ENCODE measurements at regions not wholly inside any gene's neighbourhood (a gene's known extent, or its start where the extent isn't known, plus 50 kb on each side); places are given as distances from the start of the nearest gene placed in this dataset.

- FAIRE-seq = peak; percentile 45
Observed at GRCh38 chr10:120313715-120314114, 143.3 kb upstream of the PLPP4 start.

- FAIRE-seq = no peak
Observed at GRCh38 chr10:120314442-120314841, 142.6 kb upstream of the PLPP4 start.

GRCh38 chr10:120318862-120319261 lies 138.2 kb upstream of the PLPP4 start:
- FAIRE-seq = no peak

GRCh38 chr10:120327675-120328074 lies 129.4 kb upstream of the PLPP4 start:
- FAIRE-seq = no peak

- no peak for FAIRE-seq
Observed at GRCh38 chr10:120328647-120329046, 128.4 kb upstream of the PLPP4 start.

GRCh38 chr10:120335553-120335952 lies 121.5 kb upstream of the PLPP4 start:
- no peak for FAIRE-seq

- FAIRE-seq = no peak
Observed at GRCh38 chr10:120336306-120336910, 120.6 kb upstream of the PLPP4 start.

GRCh38 chr10:120336911-120337540 lies 120.0 kb upstream of the PLPP4 start:
- peak; percentile 50 for FAIRE-seq

- no peak for FAIRE-seq
Observed at GRCh38 chr10:120342115-120342714, 114.8 kb upstream of the PLPP4 start.

- no peak for FAIRE-seq
Observed at GRCh38 chr10:120345186-120345585, 111.8 kb upstream of the PLPP4 start.

- FAIRE-seq = no peak
Observed at GRCh38 chr10:120347644-120348043, 109.4 kb upstream of the PLPP4 start.

- FAIRE-seq = no peak
Observed at GRCh38 chr10:120349069-120349468, 108.0 kb upstream of the PLPP4 start.

GRCh38 chr10:120355425-120355824 lies 101.6 kb upstream of the PLPP4 start:
- FAIRE-seq = no peak

- FAIRE-seq = no peak
Observed at GRCh38 chr10:120360571-120360970, 96.5 kb upstream of the PLPP4 start.

GRCh38 chr10:120365872-120366271 lies 91.2 kb upstream of the PLPP4 start:
- FAIRE-seq = no peak

GRCh38 chr10:120367341-120367740 lies 89.7 kb upstream of the PLPP4 start:
- FAIRE-seq = no peak

GRCh38 chr10:120368338-120368737 lies 88.7 kb upstream of the PLPP4 start:
- FAIRE-seq = no peak

GRCh38 chr10:120368927-120369326 lies 88.1 kb upstream of the PLPP4 start:
- FAIRE-seq = no peak

GRCh38 chr10:120369856-120370276 lies 87.2 kb upstream of the PLPP4 start:
- FAIRE-seq = no peak

GRCh38 chr10:120371856-120372255 lies 85.2 kb upstream of the PLPP4 start:
- no peak for FAIRE-seq

- FAIRE-seq = no peak
Observed at GRCh38 chr10:120372917-120373316, 84.1 kb upstream of the PLPP4 start.

- FAIRE-seq = no peak
Observed at GRCh38 chr10:120375666-120376065, 81.4 kb upstream of the PLPP4 start.

- FAIRE-seq = no peak
Observed at GRCh38 chr10:120381931-120382330, 75.1 kb upstream of the PLPP4 start.

GRCh38 chr10:120382360-120382759 lies 74.7 kb upstream of the PLPP4 start:
- no peak for FAIRE-seq

- no peak for FAIRE-seq
Observed at GRCh38 chr10:120385992-120386391, 71.0 kb upstream of the PLPP4 start.
